ENCODE measurements at regions not wholly inside any gene's neighbourhood (a gene's known extent, or its start where the extent isn't known, plus 50 kb on each side); places are given as distances from the start of the nearest gene placed in this dataset.

DNA sequence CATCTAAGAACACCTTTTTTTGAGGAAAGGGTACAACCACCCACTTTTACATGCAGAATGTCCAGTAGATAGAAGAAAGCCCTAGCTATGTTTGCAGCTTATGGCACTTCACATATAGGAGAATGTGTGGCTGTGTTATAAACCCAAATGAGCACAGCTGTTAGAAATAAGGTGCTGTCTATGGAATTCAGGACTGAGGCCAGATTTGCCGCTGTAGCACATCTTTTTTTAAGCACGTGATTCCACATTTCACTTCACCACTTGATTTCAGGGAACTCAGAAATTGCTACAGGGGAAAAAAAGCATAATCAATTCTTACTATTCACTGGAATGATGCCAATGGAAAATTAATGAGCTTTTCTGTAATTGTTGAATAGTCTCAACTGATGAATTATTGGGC is 147.2 kb upstream of the ADAMTS5 start:
- H3K4me3 ChIP-seq (ENCODE audit: low read depth, low read length), result no peak overlapping the region
- TF ChIP-seq, protein P1, sequence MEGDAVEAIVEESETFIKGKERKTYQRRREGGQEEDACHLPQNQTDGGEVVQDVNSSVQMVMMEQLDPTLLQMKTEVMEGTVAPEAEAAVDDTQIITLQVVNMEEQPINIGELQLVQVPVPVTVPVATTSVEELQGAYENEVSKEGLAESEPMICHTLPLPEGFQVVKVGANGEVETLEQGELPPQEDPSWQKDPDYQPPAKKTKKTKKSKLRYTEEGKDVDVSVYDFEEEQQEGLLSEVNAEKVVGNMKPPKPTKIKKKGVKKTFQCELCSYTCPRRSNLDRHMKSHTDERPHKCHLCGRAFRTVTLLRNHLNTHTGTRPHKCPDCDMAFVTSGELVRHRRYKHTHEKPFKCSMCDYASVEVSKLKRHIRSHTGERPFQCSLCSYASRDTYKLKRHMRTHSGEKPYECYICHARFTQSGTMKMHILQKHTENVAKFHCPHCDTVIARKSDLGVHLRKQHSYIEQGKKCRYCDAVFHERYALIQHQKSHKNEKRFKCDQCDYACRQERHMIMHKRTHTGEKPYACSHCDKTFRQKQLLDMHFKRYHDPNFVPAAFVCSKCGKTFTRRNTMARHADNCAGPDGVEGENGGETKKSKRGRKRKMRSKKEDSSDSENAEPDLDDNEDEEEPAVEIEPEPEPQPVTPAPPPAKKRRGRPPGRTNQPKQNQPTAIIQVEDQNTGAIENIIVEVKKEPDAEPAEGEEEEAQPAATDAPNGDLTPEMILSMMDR (IDR thresholded peaks at IDR 0.05; ENCODE audit: borderline replicate concordance, insufficient read depth, low read depth, low read length), result no peak

DNA sequence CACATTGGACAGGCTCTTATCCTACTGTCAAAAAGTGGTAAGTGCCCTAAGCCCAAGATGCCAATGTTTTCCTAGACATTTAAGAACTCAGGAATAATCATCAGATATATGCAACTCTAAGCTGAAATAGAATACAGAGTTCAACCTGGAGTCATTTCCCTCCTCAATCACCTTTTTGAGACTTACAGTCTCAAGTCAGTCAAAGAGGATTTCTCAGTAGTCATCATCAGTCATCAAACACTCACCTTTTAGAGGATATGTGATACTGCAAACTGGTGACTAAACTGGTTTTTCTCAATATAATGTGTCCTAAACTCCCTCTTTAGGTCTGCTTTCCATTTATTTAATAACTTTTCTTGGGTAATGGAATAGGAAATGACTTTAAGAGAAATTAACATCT is 145.3 kb upstream of the ADAMTS5 start:
- H3K4me3 ChIP-seq (ENCODE audit: low read depth, low read length), result no peak overlapping the region
- TF ChIP-seq, protein P1 (IDR thresholded peaks at IDR 0.05; ENCODE audit: borderline replicate concordance, insufficient read depth, low read depth, low read length), result no peak

DNA sequence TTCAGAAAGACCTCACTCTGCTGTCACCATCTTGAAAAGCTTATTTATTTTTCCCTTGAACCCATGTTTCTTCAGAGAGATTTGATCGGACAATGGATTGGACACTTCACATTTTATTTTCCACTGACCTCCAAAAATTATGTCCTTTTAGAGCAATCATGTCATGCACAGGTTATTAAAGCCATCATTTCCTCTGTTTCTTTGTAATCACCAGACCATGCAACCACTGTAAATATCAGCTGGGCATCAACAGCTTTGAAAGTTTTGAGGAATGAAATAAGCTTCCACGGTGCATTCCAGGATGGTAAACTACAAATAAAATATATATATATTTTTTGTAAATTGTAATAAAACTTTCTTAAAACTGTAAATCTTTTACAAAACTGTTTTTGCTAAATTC is 144.1 kb upstream of the ADAMTS5 start:
- TF ChIP-seq, protein P1 (IDR thresholded peaks at IDR 0.05; ENCODE audit: borderline replicate concordance, insufficient read depth, low read depth, low read length), result no peak

DNA sequence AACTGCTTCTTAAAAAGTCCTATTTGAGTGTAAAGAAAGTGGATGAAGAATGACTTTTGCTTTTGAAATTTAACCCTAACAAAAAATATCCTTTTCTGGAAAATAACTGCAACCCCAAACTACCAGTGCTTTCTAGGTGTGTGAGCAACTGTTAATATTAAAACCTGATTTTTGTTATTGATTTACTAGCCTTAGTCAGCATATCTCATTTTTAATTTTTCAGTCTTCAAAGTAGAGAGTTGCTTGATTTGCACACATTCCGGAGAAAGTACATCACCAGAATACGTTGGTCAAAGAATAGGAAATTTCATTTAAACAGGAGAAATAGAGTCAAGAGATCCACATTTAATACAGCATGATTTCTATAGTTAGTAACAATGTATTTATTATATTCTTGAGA is 141.8 kb upstream of the ADAMTS5 start:
- TF ChIP-seq, protein P1 (IDR thresholded peaks at IDR 0.05; ENCODE audit: borderline replicate concordance, insufficient read depth, low read depth, low read length), result no peak
- H3K4me3 ChIP-seq (ENCODE audit: low read depth, low read length), result no peak overlapping the region

More for the DNA sequence above, 144.1 kb upstream of the ADAMTS5 start:
- H3K4me3 ChIP-seq (ENCODE audit: low read depth, low read length), result no peak overlapping the region

DNA sequence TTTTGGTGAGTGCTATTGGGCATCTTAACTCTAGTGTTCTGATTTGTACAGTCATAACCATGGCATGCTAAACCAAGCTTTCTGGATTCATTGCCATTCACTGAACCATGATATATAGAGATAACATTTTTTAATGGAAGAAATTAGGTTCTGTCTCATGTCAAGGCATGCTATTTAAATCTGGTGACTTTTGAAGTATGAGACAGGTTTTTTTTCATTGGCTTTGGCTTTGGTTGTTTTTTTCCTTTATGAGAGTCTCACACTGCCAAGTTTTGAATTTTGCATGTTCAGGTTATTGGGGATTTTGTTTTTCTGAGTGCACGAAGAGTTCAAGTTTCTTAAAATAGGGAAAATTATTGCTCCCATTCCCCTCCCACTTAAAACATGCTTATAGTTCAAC is 141.3 kb upstream of the ADAMTS5 start:
- H3K4me3 ChIP-seq (ENCODE audit: low read depth, low read length), result no peak overlapping the region
- TF ChIP-seq, protein P1 (IDR thresholded peaks at IDR 0.05; ENCODE audit: borderline replicate concordance, insufficient read depth, low read depth, low read length), result no peak

DNA sequence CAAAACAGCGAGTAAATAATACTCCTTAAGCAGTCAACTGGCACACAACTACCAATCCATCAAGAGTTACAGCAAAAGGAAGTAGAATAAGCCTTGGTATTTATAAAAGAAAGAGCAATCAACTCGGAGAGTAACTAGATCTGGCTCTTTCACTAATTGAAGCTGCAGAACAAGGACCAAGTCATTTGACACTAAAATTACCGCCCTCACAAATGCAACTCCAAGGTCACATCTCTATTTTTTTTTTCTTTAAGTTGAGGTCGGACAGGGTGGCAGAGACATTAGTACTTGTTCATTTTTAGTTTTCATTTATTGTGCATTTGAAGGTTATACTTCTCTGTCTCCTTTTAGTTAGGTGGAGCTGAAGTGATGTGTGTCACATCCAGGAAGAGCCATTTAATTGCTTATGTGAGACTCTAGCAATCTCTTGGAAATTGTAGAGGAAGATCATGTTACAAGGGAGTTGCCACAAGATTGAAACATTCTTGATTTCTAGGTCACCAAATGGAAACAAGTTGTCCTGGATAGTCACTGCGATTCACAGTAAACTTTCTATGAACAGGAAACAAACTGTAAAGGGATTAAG is 138.1 kb upstream of the ADAMTS5 start:
- TF ChIP-seq, protein P1 (IDR thresholded peaks at IDR 0.05; ENCODE audit: borderline replicate concordance, insufficient read depth, low read depth, low read length), result no peak
- no peak overlapping the region for H3K4me3 ChIP-seq (ENCODE audit: low read depth, low read length)

DNA sequence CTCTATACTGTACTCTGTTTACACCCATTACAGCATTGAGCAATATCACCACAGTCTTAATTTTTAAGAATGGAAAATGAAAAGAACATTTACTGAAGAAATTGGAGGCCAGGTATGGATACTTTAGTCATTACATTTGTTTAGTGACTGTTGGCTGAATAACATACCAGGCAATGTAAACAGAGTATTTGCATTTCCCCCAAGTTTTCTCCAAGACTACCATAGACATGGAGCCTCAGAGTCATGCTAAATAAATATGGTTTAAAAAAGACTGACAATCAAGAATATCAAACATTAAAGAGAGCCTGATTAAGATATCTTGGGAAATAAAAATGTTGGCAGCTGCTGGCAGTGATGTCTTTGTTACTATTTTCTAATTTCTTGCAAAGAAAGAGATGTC is 136.9 kb upstream of the ADAMTS5 start:
- no peak overlapping the region for H3K4me3 ChIP-seq (ENCODE audit: low read depth, low read length)
- TF ChIP-seq, protein P1 (IDR thresholded peaks at IDR 0.05; ENCODE audit: borderline replicate concordance, insufficient read depth, low read depth, low read length), result no peak
